ENCODE measurements at regions not wholly inside any gene's neighbourhood (a gene's known extent, or its start where the extent isn't known, plus 50 kb on each side); places are given as distances from the start of the nearest gene placed in this dataset.

- Histone ChIP-seq H3K36me3 (no peaks in the 10 kb centered on the region), H3K4me3 (ENCODE audit: low read depth, low read length) (no peak overlapping the region), H3K9me3 (no peaks in the 10 kb centered on the region), H3K4me1 (peaks cover 5% of the 10 kb centered on the region; the same call in 1 of the 2 replicates), H3K27me3 (no peaks in the 10 kb centered on the region)
- TF ChIP-seq CTCF (IDR thresholded peaks at IDR 0.05; ENCODE audit: low read depth, low read length): no peak
- DNase-seq: no peak
These were observed 256.9 kb downstream of the PLK2 start for GRCh38 chr5:58202941-58203444.

- TF ChIP-seq CTCF (IDR thresholded peaks at IDR 0.05; ENCODE audit: low read depth, low read length): no peak
These were observed 257.8 kb downstream of the PLK2 start for GRCh38 chr5:58201922-58202648.

GRCh38 chr5:58200451-58200850 is 259.4 kb downstream of the PLK2 start:
- TF ChIP-seq CTCF (IDR thresholded peaks at IDR 0.05; ENCODE audit: low read depth, low read length): no peak
- peaks cover 5% of the 10 kb centered on the region; the same call in 1 of the 2 replicates for H3K4me1 ChIP-seq
- DNase-seq: no peak
- H3K36me3 ChIP-seq: no peaks in the 10 kb centered on the region
- H3K27me3 ChIP-seq: no peaks in the 10 kb centered on the region
- no peaks in the 10 kb centered on the region for H3K9me3 ChIP-seq
- H3K4me3 ChIP-seq (ENCODE audit: low read depth, low read length): no peak overlapping the region

More at GRCh38 chr5:58201922-58202648, 257.8 kb downstream of the PLK2 start:
- no peak overlapping the region for H3K4me3 ChIP-seq (ENCODE audit: low read depth, low read length)
- H3K9me3 ChIP-seq: no peaks in the 10 kb centered on the region
- no peaks in the 10 kb centered on the region for H3K36me3 ChIP-seq
- H3K27me3 ChIP-seq: no peaks in the 10 kb centered on the region
- DNase-seq: no peak
- H3K4me1 ChIP-seq: peaks cover 5% of the 10 kb centered on the region; the same call in 1 of the 2 replicates

GRCh38 chr5:58199087-58199486 is 260.8 kb downstream of the PLK2 start:
- DNase-seq: no peak
- no peak for TF ChIP-seq CTCF (IDR thresholded peaks at IDR 0.05; ENCODE audit: low read depth, low read length)

GRCh38 chr5:58198330-58198729 is 261.6 kb downstream of the PLK2 start:
- Histone ChIP-seq H3K4me1 (peaks cover 5% of the 10 kb centered on the region; the same call in 1 of the 2 replicates), H3K9me3 (no peaks in the 10 kb centered on the region), H3K4me3 (ENCODE audit: low read depth, low read length) (no peak overlapping the region), H3K36me3 (no peaks in the 10 kb centered on the region), H3K27me3 (no peaks in the 10 kb centered on the region)
- no peak for TF ChIP-seq CTCF (IDR thresholded peaks at IDR 0.05; ENCODE audit: low read depth, low read length)
- no peak for DNase-seq

More at GRCh38 chr5:58199087-58199486, 260.8 kb downstream of the PLK2 start:
- no peaks in the 10 kb centered on the region for H3K27me3 ChIP-seq
- no peak overlapping the region for H3K4me3 ChIP-seq (ENCODE audit: low read depth, low read length)
- H3K36me3 ChIP-seq: no peaks in the 10 kb centered on the region
- no peaks in the 10 kb centered on the region for H3K9me3 ChIP-seq
- H3K4me1 ChIP-seq: peaks cover 5% of the 10 kb centered on the region; the same call in 1 of the 2 replicates

- no peaks in the 10 kb centered on the region for H3K9me3 ChIP-seq
- H3K4me3 ChIP-seq (ENCODE audit: low read depth, low read length): no peak overlapping the region
- no peak for DNase-seq
- peaks cover 5% of the 10 kb centered on the region; the same call in 1 of the 2 replicates for H3K4me1 ChIP-seq
- H3K36me3 ChIP-seq: no peaks in the 10 kb centered on the region
- H3K27me3 ChIP-seq: no peaks in the 10 kb centered on the region
- no peak for TF ChIP-seq CTCF (IDR thresholded peaks at IDR 0.05; ENCODE audit: low read depth, low read length)
These were observed 262.0 kb downstream of the PLK2 start for GRCh38 chr5:58197875-58198274.
